NB4 (cell line): ENCODE measurements at regions not wholly inside any gene's neighbourhood (a gene's known extent, or its start where the extent isn't known, plus 50 kb on each side); places are given as distances from the start of the nearest gene placed in this dataset.

Experiments used
- CTCF ChIP-seq: IDR thresholded peaks from one replicate; pipeline ENCODE4 v1.5.1; 2012; ENCODE audit warnings: low read depth, low read length
- MAX ChIP-seq: IDR thresholded peaks from 2 replicates; pipeline ENCODE4 v1.6.1; 2011; ENCODE audit warnings: low read depth, low read length

GRCh38 chr18:29841631-29842030, 1200.9 kb downstream of the DSC3 start:
- no peak for TF ChIP-seq CTCF
- no peak for TF ChIP-seq MAX
